K562 (cell line): ENCODE measurements at regions not wholly inside any gene's neighbourhood (a gene's known extent, or its start where the extent isn't known, plus 50 kb on each side); places are given as distances from the start of the nearest gene placed in this dataset.

Experiments
- ATAC-seq: fragments of 200-7000 bp; cut with Tn5 transposase; 3 replicates; pipeline ENCODE4 v1.9.1; 2020; ENCODE audit warnings: moderate library complexity
- BruUV-seq: library from RNA; stranded (reverse); fragments of 400-500 nt; replicated peaks from 2 replicates; lab custom pipeline; 2021; lab: Mats Ljungman, UMichigan
- CTCF ChIA-PET: fragments of 300-600 bp; formaldehyde crosslinking; extraction: SDS; loops from one replicate; lab custom pipeline; 2021; ENCODE audit warnings: low intra/inter-chr PET ratio; lab: Yijun Ruan, JAX
- POLR2A ChIA-PET: fragments of 300-600, 350-650 bp; sonication (Branson Sonifier 250); formaldehyde crosslinking; extraction: SDS; loops from one replicate; lab custom pipeline; 2021; ENCODE audit warnings: antibody characterized with exemption, inconsistent platforms; lab: Yijun Ruan, JAX
- DNase-seq, 4 experiments: peaks; one replicate each; pipeline versions ENCODE4 v3.0.0 to v3.0.0-alpha.2; 2011 to 2018; ENCODE audit warnings: low spot score in 3 of 4, mixed read lengths in 3 of 4; ENCODE audit errors: extremely low read depth in 1 of 4
- FAIRE-seq: peaks from 2 replicates; lab custom pipeline; 2011; peaks lifted over from hg19 to GRCh38; lab: Jason Lieb, UNC
- H2AFZ ChIP-seq: 2 replicates; pipeline ENCODE4 v1.6.0; 2011; ENCODE audit warnings: low read depth, low read length, control low read depth, inconsistent platforms
- H3K27ac ChIP-seq: fragments of 200-600 bp; 3 replicates; pipeline ENCODE4 v1.8.0; 2011; ENCODE audit warnings: low read depth, mild to moderate bottlenecking, control low read depth, inconsistent platforms, low read length, moderate library complexity, mixed read lengths; ENCODE audit errors: extremely low read depth
- H3K27me3 ChIP-seq, 2 experiments: fragments of 300-600 bp in 1 of 2; 2 replicates in 1 of 2; 3 replicates in 1 of 2; pipeline versions ENCODE4 v1.6.0 to v1.8.0; 2011; ENCODE audit warnings: inconsistent platforms in 2 of 2, low read length in 2 of 2, mild to moderate bottlenecking in 1 of 2, mixed read lengths in 1 of 2, moderate library complexity in 1 of 2; ENCODE audit not compliant: control insufficient read depth in 2 of 2, insufficient read depth in 2 of 2
- H3K36me3 ChIP-seq: fragments of 300-600 bp; 3 replicates; pipeline ENCODE4 v1.8.0; 2011; ENCODE audit warnings: mild to moderate bottlenecking, low read length, inconsistent platforms; ENCODE audit not compliant: control insufficient read depth, insufficient read depth
- H3K4me1 ChIP-seq, 2 experiments: fragments of 200-600 bp in 1 of 2; replicated peaks in 1 of 2; 2 replicates in 1 of 2; 3 replicates in 1 of 2; pipeline versions ENCODE4 v1.5.1 to v1.8.0; 2011; ENCODE audit warnings: inconsistent platforms in 2 of 2, low read length in 2 of 2, mild to moderate bottlenecking in 1 of 2, mixed read lengths in 1 of 2, moderate library complexity in 1 of 2; ENCODE audit not compliant: control insufficient read depth in 2 of 2, insufficient read depth in 2 of 2
- H3K4me2 ChIP-seq: 2 replicates; pipeline ENCODE4 v1.6.1; 2011; ENCODE audit warnings: low read length, control low read depth, inconsistent platforms, mixed read lengths; ENCODE audit not compliant: insufficient read depth
- H3K4me3 ChIP-seq: fragments of 200-600 bp; sonication (generic), shearing (Covaris generic); 2 replicates; pipeline ENCODE4 v1.5.1; 2016; ENCODE audit warnings: control low read depth, inconsistent platforms
- H3K79me2 ChIP-seq: fragments of 200-600 bp; 3 replicates; pipeline ENCODE4 v1.8.0; 2011; ENCODE audit warnings: low read length, inconsistent platforms; ENCODE audit not compliant: control insufficient read depth, insufficient read depth
- H3K9ac ChIP-seq, 2 experiments: 2 replicates each; pipeline versions ENCODE4 v1.6.0 to v1.6.1; 2011; ENCODE audit warnings: low read depth in 2 of 2, low read length in 2 of 2, control low read depth in 1 of 2, inconsistent platforms in 1 of 2, mild to moderate bottlenecking in 1 of 2, mixed read lengths in 1 of 2; ENCODE audit not compliant: insufficient read depth in 1 of 2
- H3K9me1 ChIP-seq: one replicate; pipeline ENCODE4 v1.6.0; 2011; ENCODE audit warnings: inconsistent platforms, mild to moderate bottlenecking, low read length, moderate library complexity; ENCODE audit not compliant: control insufficient read depth, insufficient read depth
- H3K9me3 ChIP-seq: replicated peaks from 2 replicates; pipeline ENCODE4 v1.5.1; 2011; ENCODE audit warnings: low read depth, low read length, inconsistent platforms; ENCODE audit not compliant: control insufficient read depth, insufficient read depth
- H4K20me1 ChIP-seq: replicated peaks from 2 replicates; pipeline ENCODE4 v1.6.1; 2011; ENCODE audit warnings: low read length, inconsistent platforms, mixed read lengths; ENCODE audit not compliant: control insufficient read depth, insufficient read depth
- EWSR1 ChIP-seq: fragments of 450-650 bp; IDR thresholded peaks from 2 replicates; pipeline ENCODE4 v1.6.1; 2018; ENCODE audit warnings: borderline replicate concordance, mild to moderate bottlenecking, low read depth, moderate library complexity; ENCODE audit not compliant: partially characterized antibody
- MAFK ChIP-seq: IDR thresholded peaks from 2 replicates; pipeline ENCODE4 v1.6.1; 2011; ENCODE audit warnings: low read length, improper control_type of control experiment
- MXI1 ChIP-seq: IDR thresholded peaks from 2 replicates; pipeline ENCODE4 v1.6.1; 2011; ENCODE audit warnings: low read depth, mild to moderate bottlenecking, improper control_type of control experiment, low read length
- PRPF4 ChIP-seq: fragments of 200-400 bp; formaldehyde crosslinking; IDR thresholded peaks from one replicate; pipeline ENCODE4 v1.6.1; 2017; ENCODE audit warnings: low read length, low read depth, mild to moderate bottlenecking; ENCODE audit not compliant: insufficient read depth, poor library complexity, severe bottlenecking
- TBL1XR1 ChIP-seq, 2 experiments: IDR thresholded peaks; 2 replicates each; pipeline ENCODE4 v1.6.1; 2012; ENCODE audit warnings: improper control_type of control experiment in 2 of 2, low read length in 2 of 2, mild to moderate bottlenecking in 1 of 2
- TRIM25 ChIP-seq: fragments of 450-650 bp; IDR thresholded peaks from 2 replicates; pipeline ENCODE4 v1.7.0; 2016; ENCODE audit warnings: borderline replicate concordance
- TSC22D4 ChIP-seq: fragments of 450-650 bp; IDR thresholded peaks from 2 replicates; pipeline ENCODE4 v1.6.1; 2016; ENCODE audit warnings: missing genetic modification characterization, missing biosample characterization, control low read depth
- WGBS: fragments of 100-300 bp; shearing (Covaris generic); methylation state at CpG from one replicate; pipeline ENCODE4 v1.1.6; 2016; ENCODE audit warnings: low coverage, mixed read lengths; ENCODE audit not compliant: insufficient coverage; ENCODE audit errors: missing lambda C conversion rate; 5-methylcytosine and 5-hydroxymethylcytosine counted together
- in situ Hi-C: fragments of 300-500 bp; cut with MboI; formaldehyde crosslinking; loops from 4 replicates; pipeline ENCODE4 v1.15.0; 2018; ENCODE audit warnings: inconsistent platforms, mixed read lengths
- intact Hi-C: fragments of 100-400 bp; cut with micrococcal nuclease; formaldehyde crosslinking; loops from 2 replicates; pipeline ENCODE4 v1.14.2; 2022

DNA sequence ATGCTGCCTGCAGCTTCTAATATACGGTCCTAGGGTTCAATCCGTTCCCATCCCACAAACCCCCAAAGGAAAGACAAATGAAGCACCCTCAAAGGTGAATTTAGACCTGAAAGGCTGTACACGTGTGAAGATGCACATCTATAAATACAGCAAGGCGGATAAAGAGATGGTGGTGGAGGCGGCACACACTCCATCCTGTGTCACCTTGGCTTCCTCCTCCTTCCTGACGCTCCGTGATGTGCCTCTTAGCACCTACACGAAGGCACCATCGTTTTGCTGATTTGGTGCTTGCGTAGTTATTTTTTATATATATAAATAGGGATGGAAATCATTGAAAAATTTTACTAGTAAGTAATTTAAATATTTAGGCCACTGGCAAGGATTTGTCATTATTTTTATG is 359.4 kb downstream of the NPHP4 start:
- ChIA-PET CTCF (no interaction called here), POLR2A (no interaction called here)
- WGBS: under 1% methylated on average over 10 of the region's 10 CpGs
- no peak for ATAC-seq
- Histone ChIP-seq H3K9ac (no peak overlapping the region), H3K4me2 (no peak overlapping the region), H3K9me1 (no peaks in the 10 kb centered on the region), H3K79me2 (no peaks in the 10 kb centered on the region), H3K36me3 (no peaks in the 10 kb centered on the region), H3K27me3 (no peaks in the 10 kb centered on the region), H4K20me1 (no peaks in the 10 kb centered on the region), H2AFZ (no peak overlapping the region), H3K4me3 (no peak overlapping the region), H3K27ac (no peak overlapping the region), H3K9me3 (no peaks in the 10 kb centered on the region), H3K4me1 (no peaks in the 10 kb centered on the region)
- TF ChIP-seq MXI1: no peak
- no peak for TF ChIP-seq TRIM25
- TF ChIP-seq TBL1XR1 (IDR thresholded peaks at IDR 0.05; ENCODE audit: low read length in 2 of 2): no peak
- no peak for TF ChIP-seq EWSR1
- TF ChIP-seq PRPF4: no peak
- no peak for TF ChIP-seq MAFK
- TF ChIP-seq TSC22D4: no peak
- no TSS peak for BruUV-seq
- in situ Hi-C loops: no loop called here
- no peak for FAIRE-seq
- intact Hi-C loops: loop anchor here (10.0 kb wide), 1 partner anchor 282 kb away; no protein-coding TSS in a partner anchor
- no peak for DNase-seq
